ENCODE measurements at regions not wholly inside any gene's neighbourhood (a gene's known extent, or its start where the extent isn't known, plus 50 kb on each side); places are given as distances from the start of the nearest gene placed in this dataset.
"Not testable (repeated sequence)": the region's sequence is repeated elsewhere in the genome, so short reads cannot be mapped to it uniquely, and the experiment has no call there.

- DNase-seq (ENCODE audit: low spot score): no peak
Measured at GRCh38 chr22:35138521-35138920, 72.6 kb downstream of the ISX start.

- DNase-seq (ENCODE audit: low spot score): no peak
Measured at GRCh38 chr22:35140879-35141745, 75.2 kb downstream of the ISX start.

DNA sequence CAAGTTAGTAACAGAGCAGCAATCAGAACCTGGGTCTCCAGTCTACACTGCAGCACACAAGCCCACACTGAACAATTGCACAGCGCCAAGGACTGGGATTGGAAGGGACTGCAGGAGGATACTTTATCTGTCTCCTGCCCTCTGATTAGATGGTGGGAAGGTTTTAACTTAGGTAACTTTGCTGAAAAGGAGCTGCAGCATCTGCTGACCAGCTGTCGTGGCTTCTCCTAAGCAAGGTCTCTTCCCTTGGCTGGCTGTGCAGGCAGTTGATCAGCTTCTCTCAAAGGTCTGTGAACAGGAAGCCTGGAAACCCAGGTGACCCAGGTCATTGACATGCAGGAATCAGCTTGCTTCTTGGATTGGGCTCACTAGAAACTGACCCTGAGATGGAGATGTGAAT lies 82.4 kb downstream of the ISX start:
- no peak for DNase-seq (ENCODE audit: low spot score)

- no peak for DNase-seq (ENCODE audit: low spot score)
Measured at GRCh38 chr22:35148866-35149548, 83.0 kb downstream of the ISX start.

DNA sequence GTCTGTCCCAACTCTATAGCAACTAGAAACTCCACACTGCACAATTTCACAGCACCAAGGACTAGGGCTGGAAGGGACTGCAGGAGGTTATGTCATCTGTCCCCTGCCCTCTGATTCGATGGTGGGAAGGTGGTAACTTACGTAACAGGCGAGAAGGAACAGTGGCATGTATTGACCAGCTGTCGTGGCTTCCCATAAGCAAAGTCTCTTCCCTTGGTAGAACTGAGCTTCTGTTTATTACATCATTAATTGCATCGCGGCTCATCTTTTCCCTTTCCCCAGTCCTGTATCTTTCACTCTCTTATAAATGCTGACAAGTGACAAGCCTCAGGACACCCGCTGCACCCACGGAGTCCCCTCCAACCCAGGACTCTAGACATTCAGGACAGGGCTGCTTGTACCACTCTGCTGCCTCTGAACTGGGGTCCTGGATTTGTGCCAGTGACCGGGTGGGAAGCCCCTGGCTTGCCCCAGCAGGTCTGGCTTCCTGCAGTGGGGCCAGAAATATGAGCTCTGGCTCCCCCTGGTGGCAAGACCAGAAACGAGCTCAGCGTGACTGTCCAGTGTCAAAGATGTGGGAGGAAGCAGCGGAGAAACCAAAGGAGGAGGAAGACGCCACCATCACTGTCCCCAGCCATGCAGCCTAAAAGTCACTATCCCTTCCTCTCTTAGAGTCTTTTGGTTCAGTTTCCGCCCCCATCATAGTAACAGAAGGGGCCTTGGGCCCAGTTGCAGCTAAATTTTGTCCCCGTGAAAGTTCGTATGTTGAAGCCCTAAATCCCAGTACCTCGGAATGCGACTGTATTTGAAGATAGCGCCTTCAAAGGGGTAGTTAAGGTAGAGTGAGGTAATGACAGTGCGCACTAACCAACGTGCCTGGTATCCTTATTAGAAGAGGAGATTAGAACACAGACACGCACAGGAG lies 84.5 kb downstream of the ISX start:
- DNase-seq (ENCODE audit: low spot score): peak; percentile 47

GRCh38 chr22:35152316-35152715 lies 86.4 kb downstream of the ISX start:
- no peak for DNase-seq (ENCODE audit: low spot score)

DNA sequence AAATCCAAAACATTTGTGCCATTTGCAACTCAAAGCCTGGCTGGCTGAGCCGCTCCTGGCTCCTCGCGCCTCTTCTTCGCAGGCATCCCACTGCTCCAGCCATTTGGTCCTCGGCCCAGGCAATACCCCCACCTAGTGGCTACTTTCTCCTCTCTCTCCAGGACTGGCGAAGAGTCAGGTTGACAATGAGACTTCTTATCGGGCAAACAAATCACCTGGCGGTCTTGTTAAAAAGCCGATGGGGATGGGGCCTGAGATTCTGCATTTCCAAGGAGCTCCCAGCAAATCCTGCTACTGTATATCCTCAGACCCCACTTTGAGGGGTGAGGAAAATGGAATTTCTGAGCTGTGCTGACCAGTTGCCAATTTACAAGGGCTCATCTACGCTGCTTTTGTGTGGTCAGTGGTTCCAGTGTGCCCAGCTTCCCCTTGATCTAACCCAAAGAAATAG lies 89.0 kb downstream of the ISX start:
- DNase-seq (ENCODE audit: low spot score): no peak

GRCh38 chr22:35155403-35156025 lies 89.6 kb downstream of the ISX start:
- no peak for DNase-seq (ENCODE audit: low spot score)

GRCh38 chr22:35156945-35157344 lies 91.0 kb downstream of the ISX start:
- DNase-seq (ENCODE audit: low spot score): no peak

GRCh38 chr22:35158336-35158735 lies 92.4 kb downstream of the ISX start:
- DNase-seq (ENCODE audit: low spot score): no peak

GRCh38 chr22:35159343-35159742 lies 93.4 kb downstream of the ISX start:
- no peak for DNase-seq (ENCODE audit: low spot score)

DNA sequence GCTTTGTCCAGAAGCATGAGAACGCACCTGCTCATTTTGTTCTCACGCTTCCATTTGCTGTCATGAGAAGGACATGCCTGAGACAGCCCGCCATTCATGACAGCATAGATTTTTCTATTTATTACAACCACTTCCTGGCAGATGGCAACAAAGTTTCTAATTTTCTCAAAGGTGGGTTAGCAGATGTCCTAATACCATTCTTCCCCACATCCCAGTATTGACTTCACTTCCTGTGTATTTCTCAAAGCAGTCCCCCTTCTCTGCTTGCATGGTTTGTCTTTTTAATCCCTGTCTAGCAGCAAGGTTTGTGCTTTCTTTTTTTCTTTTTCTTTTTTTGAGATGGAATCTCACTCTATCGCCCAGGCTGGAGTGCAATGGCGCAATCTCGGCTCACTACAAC lies 94.3 kb downstream of the ISX start:
- DNase-seq (ENCODE audit: low spot score): no peak

DNA sequence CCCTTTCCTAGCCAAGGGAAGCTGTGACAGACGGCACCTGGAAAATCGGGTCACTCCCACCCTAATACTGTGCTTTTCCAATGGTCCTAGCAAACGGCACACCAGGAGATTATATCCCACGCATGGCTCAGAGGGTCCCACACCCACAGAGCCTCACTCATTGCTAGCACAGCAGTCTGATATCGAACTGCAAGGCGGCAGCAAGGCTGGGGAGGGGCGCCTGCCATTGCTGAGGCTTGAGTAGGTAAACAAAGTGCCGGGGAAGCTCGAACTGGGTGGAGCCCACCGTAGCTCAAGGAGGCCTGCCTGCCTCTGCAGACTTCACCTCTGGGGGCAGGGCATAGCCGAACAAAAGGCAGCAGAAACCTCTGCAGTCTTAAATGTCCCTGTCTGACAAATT lies 91.4 kb upstream of the HMGXB4 start:
- DNase-seq (ENCODE audit: low spot score): not testable (repeated sequence)

DNA sequence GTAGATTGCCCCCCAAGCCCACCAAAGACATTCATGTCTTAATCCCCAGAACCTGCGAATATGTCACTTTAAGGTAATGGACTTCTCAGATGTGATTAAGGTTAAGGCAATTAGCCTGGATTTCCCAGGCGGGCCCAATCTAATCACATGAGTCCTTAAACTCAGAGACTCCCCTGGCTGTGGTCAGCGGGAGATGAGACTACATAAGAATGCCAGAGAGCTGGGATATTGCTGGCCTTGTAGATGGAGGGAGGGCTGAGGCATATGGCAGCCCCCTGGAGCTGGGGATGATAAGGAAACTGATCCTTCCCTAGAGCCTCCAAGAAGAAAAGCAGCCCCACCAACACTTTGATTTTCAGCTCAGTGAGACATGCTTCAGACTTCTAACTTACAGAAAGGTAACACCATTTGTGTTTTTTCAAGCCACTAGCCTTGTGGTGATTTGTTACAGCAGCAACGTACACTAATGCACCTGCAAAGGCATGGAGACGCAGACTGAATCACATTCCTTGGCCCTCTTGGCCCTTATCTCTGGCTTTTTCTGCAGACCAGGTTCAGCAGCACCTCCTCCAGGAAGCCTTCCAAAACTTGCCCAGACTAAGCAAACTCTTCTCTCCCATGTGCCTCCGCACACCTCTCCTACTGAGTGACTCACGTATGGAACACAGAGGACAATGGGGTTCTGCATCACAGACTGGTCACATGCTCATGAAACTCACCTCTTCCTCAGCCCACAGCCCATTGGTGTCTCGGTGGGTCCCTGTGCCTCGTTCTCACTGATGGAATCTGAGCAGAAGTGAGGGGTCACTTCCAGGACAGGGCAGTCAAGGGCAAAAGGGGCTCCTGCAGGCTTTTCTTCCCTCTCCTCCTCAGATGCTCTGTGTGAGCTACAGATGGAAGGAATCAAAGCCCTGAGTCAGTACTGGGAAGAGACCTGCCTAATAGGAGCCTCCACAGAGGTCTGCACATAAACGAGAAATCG lies 86.3 kb upstream of the HMGXB4 start:
- DNase-seq (ENCODE audit: low spot score): no peak

DNA sequence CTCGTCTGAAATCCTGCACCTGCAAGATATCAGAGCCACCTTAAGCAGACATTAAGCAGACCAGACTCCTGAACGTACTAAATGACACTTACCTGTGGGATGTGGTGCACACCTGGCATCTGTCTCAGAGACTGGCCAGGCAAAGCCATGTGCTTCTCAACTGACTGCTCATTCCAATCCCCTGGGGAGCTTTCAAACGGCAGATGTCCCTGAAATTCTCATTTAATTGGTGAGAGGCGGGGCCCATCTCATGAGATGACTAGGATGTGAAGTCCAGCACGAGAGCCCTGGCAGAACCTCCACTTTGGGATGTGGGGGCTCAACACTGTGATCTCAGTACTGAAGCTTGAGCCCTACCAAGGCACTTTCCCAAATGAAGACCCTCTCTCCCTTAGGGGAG lies 84.9 kb upstream of the HMGXB4 start:
- DNase-seq (ENCODE audit: low spot score): no peak

- no peak for DNase-seq (ENCODE audit: low spot score)
Measured at GRCh38 chr22:35173655-35174054, 83.6 kb upstream of the HMGXB4 start.

GRCh38 chr22:35174401-35175038 lies 82.8 kb upstream of the HMGXB4 start:
- DNase-seq (ENCODE audit: low spot score): no peak

DNA sequence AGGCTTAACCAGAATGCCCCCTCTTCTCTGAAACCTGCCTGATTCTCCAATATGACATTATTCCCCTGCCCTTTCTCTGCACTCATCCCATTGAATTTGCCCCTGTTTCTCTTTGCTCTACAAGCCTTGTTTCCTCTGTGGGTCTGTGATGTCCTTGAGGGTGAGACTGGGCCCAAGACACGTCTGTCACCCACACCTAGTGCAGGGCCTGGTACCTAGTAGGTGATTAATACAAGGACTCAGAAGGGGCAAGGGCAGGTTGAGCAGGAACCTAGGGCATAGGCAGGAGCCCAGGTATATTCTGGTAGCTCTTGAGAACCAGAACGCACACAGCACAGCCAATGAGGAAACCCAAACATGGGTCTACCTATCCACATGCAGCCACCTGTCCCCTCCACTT lies 81.9 kb upstream of the HMGXB4 start:
- DNase-seq (ENCODE audit: low spot score): no peak

GRCh38 chr22:35177811-35178210 lies 79.5 kb upstream of the HMGXB4 start:
- DNase-seq (ENCODE audit: low spot score): no peak

- DNase-seq (ENCODE audit: low spot score): no peak
Measured at GRCh38 chr22:35178446-35178845, 78.8 kb upstream of the HMGXB4 start.

All from hematopoietic multipotent progenitor cell treated with erythropoietin and hydrocortisone succinate and interleukin-3 and kit ligand, for 15 days (in vitro differentiated cells).